Fibroblast of the aortic adventitia (primary cell): ENCODE measurements at regions not wholly inside any gene's neighbourhood (a gene's known extent, or its start where the extent isn't known, plus 50 kb on each side); places are given as distances from the start of the nearest gene placed in this dataset.
"Not testable (repeated sequence)": the region's sequence is repeated elsewhere in the genome, so short reads cannot be mapped to it uniquely, and the experiment has no call there.

Experiments
- DNase-seq: peaks from one replicate; pipeline ENCODE4 v3.0.0-alpha.2; 2010; ENCODE audit warnings: low read depth
- H3K4me3 ChIP-seq: 2 replicates; pipeline ENCODE4 v1.5.1; 2011; ENCODE audit warnings: low read depth, mild to moderate bottlenecking, control low read depth, low read length, moderate library complexity
- CTCF ChIP-seq: IDR thresholded peaks from 2 replicates; pipeline ENCODE4 v1.5.1; 2011; ENCODE audit warnings: mild to moderate bottlenecking, low read length, control low read depth, inconsistent platforms; ENCODE audit not compliant: insufficient read depth

GRCh38 chr1:234914606-234915290 lies 213.9 kb downstream of the TOMM20 start:
- TF ChIP-seq CTCF: no peak
- no peak overlapping the region for H3K4me3 ChIP-seq
- no peak for DNase-seq

GRCh38 chr1:234913771-234914170 lies 214.9 kb downstream of the TOMM20 start:
- TF ChIP-seq CTCF: no peak
- no peak overlapping the region for H3K4me3 ChIP-seq

GRCh38 chr1:234913278-234913649 lies 215.4 kb downstream of the TOMM20 start:
- no peak for TF ChIP-seq CTCF

More at GRCh38 chr1:234913771-234914170, 214.9 kb downstream of the TOMM20 start:
- DNase-seq: no peak

DNA sequence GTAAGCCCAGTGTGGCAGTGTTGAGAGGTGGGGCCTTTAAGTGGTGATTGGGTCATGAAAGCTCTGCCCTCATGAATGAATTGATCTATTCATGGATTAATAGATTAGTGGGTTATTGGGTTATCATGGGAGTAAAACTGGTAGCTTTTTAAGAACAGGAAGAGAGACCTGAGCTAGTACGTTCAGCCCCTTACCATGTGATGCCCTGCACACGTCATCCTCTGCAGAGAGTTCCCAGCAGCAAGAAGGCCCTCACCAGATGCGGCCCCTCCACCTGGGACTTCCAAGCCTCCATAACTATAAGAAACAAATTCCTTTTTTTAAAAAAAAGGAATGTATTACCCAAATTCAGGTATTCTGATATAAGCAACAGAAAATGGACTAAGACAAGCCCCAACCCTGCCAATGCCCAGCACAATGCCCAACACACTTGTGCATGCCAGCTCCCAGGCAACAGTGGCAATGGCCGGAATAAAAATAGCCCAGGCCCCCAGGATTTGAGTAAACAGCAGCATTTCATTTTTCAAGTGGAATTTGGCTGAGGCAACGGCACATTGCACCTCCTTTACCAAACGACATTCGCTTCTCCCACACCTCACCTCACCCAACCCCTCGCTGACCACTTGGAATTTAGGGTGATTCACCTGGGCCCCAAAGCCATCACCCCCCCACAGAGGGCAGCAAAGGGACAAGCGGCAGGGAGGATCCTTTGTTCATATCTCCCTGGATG lies 215.9 kb downstream of the TOMM20 start:
- TF ChIP-seq CTCF: no peak
- H3K4me3 ChIP-seq: no peak overlapping the region
- no peak for DNase-seq

More at GRCh38 chr1:234913278-234913649, 215.4 kb downstream of the TOMM20 start:
- H3K4me3 ChIP-seq: no peak overlapping the region
- DNase-seq: no peak

- no peak for DNase-seq
- H3K4me3 ChIP-seq: no peak overlapping the region
- no peak for TF ChIP-seq CTCF
Measured at GRCh38 chr1:234911787-234912186, 216.8 kb downstream of the TOMM20 start.

DNA sequence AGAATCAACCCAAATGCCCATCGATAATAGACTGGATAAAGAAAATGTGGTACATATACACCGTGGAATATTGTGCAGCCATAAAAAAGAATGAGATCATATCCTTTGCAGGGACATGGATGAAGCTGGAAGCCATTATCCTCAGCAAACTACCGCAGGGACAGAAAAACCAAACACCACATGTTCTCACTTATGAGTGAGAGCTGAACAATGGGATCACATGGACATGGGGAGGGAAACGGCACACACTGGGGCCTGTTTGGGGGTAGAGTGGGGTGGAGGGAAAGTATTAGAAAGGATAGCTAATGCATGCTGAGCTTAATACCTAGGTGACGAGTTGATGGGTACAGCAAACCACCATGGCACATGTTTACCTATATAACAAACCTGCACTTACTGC lies 217.5 kb downstream of the TOMM20 start:
- H3K4me3 ChIP-seq, DNase-seq: not testable (repeated sequence)

DNA sequence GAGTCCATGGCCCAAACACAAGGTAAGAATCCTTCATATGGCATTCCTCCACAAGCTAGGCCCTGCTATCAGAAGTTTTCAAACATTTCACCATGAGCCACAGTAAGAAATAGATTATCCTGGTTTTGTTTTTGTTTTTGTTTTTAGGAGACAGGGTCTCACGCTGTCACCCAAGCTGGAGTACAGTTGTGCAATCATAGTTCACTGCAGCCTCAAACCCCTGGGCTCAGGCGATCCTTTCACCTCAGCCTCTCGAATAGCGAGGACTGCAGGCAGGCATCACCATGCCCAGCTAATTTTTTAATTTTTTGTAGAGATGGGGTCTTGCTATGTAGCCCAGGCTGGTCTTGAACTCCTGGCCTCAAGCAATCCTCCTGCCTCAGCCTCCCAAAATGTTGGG lies 218.8 kb downstream of the TOMM20 start:
- no peak for TF ChIP-seq CTCF
- no peak overlapping the region for H3K4me3 ChIP-seq
- DNase-seq: no peak
